ENCODE measurements at regions not wholly inside any gene's neighbourhood (a gene's known extent, or its start where the extent isn't known, plus 50 kb on each side); places are given as distances from the start of the nearest gene placed in this dataset.

GRCh38 chr1:30184393-30185141 is 538.8 kb downstream of the MATN1 start:
- H3K4me3 ChIP-seq (ENCODE audit: low read depth, low read length), result no peak overlapping the region
- no peaks in the 10 kb centered on the region for H3K36me3 ChIP-seq (ENCODE audit: control insufficient read depth, insufficient read depth, low read length)
- DNase-seq (ENCODE audit: low read depth), result no peak
- H3K27me3 ChIP-seq (ENCODE audit: control insufficient read depth, insufficient read depth, low read length), result peaks cover 3% of the 10 kb centered on the region
- TF ChIP-seq CTCF (IDR thresholded peaks at IDR 0.05; ENCODE audit: insufficient read depth, low read length, poor library complexity, severe bottlenecking), result no peak

- H3K27me3 ChIP-seq (ENCODE audit: control insufficient read depth, insufficient read depth, low read length), result peaks cover 3% of the 10 kb centered on the region
- H3K36me3 ChIP-seq (ENCODE audit: control insufficient read depth, insufficient read depth, low read length), result no peaks in the 10 kb centered on the region
- H3K4me3 ChIP-seq (ENCODE audit: low read depth, low read length), result no peak overlapping the region
- no peak for DNase-seq (ENCODE audit: low read depth)
- no peak for TF ChIP-seq CTCF (IDR thresholded peaks at IDR 0.05; ENCODE audit: insufficient read depth, low read length, poor library complexity, severe bottlenecking)
Measured at GRCh38 chr1:30183895-30184294, 539.5 kb downstream of the MATN1 start.

- H3K27me3 ChIP-seq (ENCODE audit: control insufficient read depth, insufficient read depth, low read length), result peaks cover 3% of the 10 kb centered on the region
- TF ChIP-seq CTCF (IDR thresholded peaks at IDR 0.05; ENCODE audit: insufficient read depth, low read length, poor library complexity, severe bottlenecking), result no peak
- H3K36me3 ChIP-seq (ENCODE audit: control insufficient read depth, insufficient read depth, low read length), result no peaks in the 10 kb centered on the region
- no peak for DNase-seq (ENCODE audit: low read depth)
- no peak overlapping the region for H3K4me3 ChIP-seq (ENCODE audit: low read depth, low read length)
Measured at GRCh38 chr1:30183006-30183405, 540.4 kb downstream of the MATN1 start.

- peaks cover 3% of the 10 kb centered on the region for H3K27me3 ChIP-seq (ENCODE audit: control insufficient read depth, insufficient read depth, low read length)
- DNase-seq (ENCODE audit: low read depth), result no peak
- no peaks in the 10 kb centered on the region for H3K36me3 ChIP-seq (ENCODE audit: control insufficient read depth, insufficient read depth, low read length)
- no peak overlapping the region for H3K4me3 ChIP-seq (ENCODE audit: low read depth, low read length)
- no peak for TF ChIP-seq CTCF (IDR thresholded peaks at IDR 0.05; ENCODE audit: insufficient read depth, low read length, poor library complexity, severe bottlenecking)
Measured at GRCh38 chr1:30179942-30180543, 543.3 kb downstream of the MATN1 start.

GRCh38 chr1:30176477-30176876 is 546.9 kb downstream of the MATN1 start:
- no peak overlapping the region for H3K4me3 ChIP-seq (ENCODE audit: low read depth, low read length)
- no peak for DNase-seq (ENCODE audit: low read depth)
- TF ChIP-seq CTCF (IDR thresholded peaks at IDR 0.05; ENCODE audit: insufficient read depth, low read length, poor library complexity, severe bottlenecking), result no peak
- H3K36me3 ChIP-seq (ENCODE audit: control insufficient read depth, insufficient read depth, low read length), result no peaks in the 10 kb centered on the region
- H3K27me3 ChIP-seq (ENCODE audit: control insufficient read depth, insufficient read depth, low read length), result no peaks in the 10 kb centered on the region

Measured in kidney epithelial cell (primary cell).